ENCODE measurements at regions not wholly inside any gene's neighbourhood (a gene's known extent, or its start where the extent isn't known, plus 50 kb on each side); places are given as distances from the start of the nearest gene placed in this dataset.

DNA sequence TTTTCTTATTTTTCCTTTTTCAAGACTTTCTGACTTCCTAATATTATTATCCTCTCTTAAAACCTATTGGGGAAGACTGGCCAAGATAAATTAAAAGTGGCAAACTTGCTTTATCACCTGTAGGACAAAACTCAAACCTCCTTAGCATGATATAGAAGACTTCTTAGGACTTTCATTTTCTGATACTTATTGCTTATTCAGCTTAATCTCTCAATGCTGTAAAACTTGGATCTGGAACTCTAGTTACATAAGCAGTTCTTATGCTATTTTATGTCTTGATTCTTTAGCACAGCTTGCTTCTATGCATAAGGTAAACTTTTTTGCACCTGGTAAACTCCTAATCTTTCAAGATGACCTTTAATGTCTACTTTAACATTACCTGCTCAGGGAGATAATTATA lies 382.3 kb upstream of the LRRC7 start:
- POLR2A ChIA-PET, result no interaction called here
- Histone ChIP-seq H3K4me2 (no peak overlapping the region), H3K27ac (no peak overlapping the region), H3K9me3 (no peaks in the 10 kb centered on the region), H3K4me1 (no peaks in the 10 kb centered on the region), H3K4me3 (no peak overlapping the region)
- TF ChIP-seq HOXB5 (CRISPR knock-in tag; IDR thresholded peaks at IDR 0.05) (no peak), CEBPB (IDR thresholded peaks at IDR 0.05) (no peak), TP53 (CRISPR knock-in tag; IDR thresholded peaks at IDR 0.05) (no peak), MAFK (IDR thresholded peaks at IDR 0.05; ENCODE audit: partially characterized antibody) (peak; percentile 61), CHD2 (IDR thresholded peaks at IDR 0.05; ENCODE audit: low read length, partially characterized antibody) (no peak)
- FAIRE-seq (no peak), ATAC-seq (no peak), DNase-seq (ENCODE audit: low read depth in 1 of 2, low spot score in 1 of 2) (no peak)
- CTCF ChIA-PET, result interaction anchor here (0.9 kb wide), 1 partner anchor 11 kb away, joined by 3 read pairs; no protein-coding TSS in a partner anchor

DNA sequence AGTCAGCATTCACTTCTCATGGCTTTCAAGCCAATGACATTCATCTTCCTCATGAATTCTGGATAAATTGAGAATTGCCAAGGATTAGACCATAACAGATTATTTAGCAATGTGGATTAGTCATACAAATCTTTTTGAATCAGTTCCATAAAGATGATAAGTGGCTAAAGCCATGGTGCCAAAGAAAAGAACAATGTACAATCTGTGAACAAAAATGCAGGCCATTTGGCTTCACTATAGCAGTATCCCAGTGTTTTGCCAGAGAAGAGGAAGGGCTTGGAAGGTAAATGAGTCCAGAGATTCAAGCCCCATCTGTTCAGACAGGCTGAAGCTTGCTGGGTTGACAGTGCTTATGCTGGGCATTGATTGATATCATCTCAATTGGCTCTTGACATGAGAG lies 376.4 kb upstream of the LRRC7 start:
- POLR2A ChIA-PET, result no interaction called here
- Histone ChIP-seq H3K9me3 (no peaks in the 10 kb centered on the region), H3K27ac (no peak overlapping the region), H3K4me3 (no peak overlapping the region), H3K4me2 (no peak overlapping the region), H3K4me1 (no peaks in the 10 kb centered on the region)
- FAIRE-seq (no peak), ATAC-seq (no peak), DNase-seq (ENCODE audit: low read depth in 1 of 2, low spot score in 1 of 2) (no peak)
- CTCF ChIA-PET, result no interaction called here
- TF ChIP-seq ZNF302 (CRISPR knock-in tag; IDR thresholded peaks at IDR 0.05) (no peak), CHD4 (IDR thresholded peaks at IDR 0.05; ENCODE audit: borderline replicate concordance) (no peak), EP300 (IDR thresholded peaks at IDR 0.05) (no peak), MAFK (IDR thresholded peaks at IDR 0.05; ENCODE audit: partially characterized antibody) (no peak), POLR2A (IDR thresholded peaks at IDR 0.05; ENCODE audit: low read length) (no peak), RNF2 (IDR thresholded peaks at IDR 0.05; ENCODE audit: borderline replicate concordance, low read depth) (no peak), FOSL2 (IDR thresholded peaks at IDR 0.05) (no peak), FOSL2 (CRISPR knock-in tag; IDR thresholded peaks at IDR 0.05) (no peak), HOXB5 (CRISPR knock-in tag; IDR thresholded peaks at IDR 0.05) (no peak), MAZ (IDR thresholded peaks at IDR 0.05; ENCODE audit: borderline replicate concordance, low read depth, low read length) (no peak), CBX8 (IDR thresholded peaks at IDR 0.05) (no peak)
- TF ChIP-seq, protein P1, sequence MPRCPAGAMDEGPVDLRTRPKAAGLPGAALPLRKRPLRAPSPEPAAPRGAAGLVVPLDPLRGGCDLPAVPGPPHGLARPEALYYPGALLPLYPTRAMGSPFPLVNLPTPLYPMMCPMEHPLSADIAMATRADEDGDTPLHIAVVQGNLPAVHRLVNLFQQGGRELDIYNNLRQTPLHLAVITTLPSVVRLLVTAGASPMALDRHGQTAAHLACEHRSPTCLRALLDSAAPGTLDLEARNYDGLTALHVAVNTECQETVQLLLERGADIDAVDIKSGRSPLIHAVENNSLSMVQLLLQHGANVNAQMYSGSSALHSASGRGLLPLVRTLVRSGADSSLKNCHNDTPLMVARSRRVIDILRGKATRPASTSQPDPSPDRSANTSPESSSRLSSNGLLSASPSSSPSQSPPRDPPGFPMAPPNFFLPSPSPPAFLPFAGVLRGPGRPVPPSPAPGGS (IDR thresholded peaks at IDR 0.05), result no peak
- TF ChIP-seq, protein P2, sequence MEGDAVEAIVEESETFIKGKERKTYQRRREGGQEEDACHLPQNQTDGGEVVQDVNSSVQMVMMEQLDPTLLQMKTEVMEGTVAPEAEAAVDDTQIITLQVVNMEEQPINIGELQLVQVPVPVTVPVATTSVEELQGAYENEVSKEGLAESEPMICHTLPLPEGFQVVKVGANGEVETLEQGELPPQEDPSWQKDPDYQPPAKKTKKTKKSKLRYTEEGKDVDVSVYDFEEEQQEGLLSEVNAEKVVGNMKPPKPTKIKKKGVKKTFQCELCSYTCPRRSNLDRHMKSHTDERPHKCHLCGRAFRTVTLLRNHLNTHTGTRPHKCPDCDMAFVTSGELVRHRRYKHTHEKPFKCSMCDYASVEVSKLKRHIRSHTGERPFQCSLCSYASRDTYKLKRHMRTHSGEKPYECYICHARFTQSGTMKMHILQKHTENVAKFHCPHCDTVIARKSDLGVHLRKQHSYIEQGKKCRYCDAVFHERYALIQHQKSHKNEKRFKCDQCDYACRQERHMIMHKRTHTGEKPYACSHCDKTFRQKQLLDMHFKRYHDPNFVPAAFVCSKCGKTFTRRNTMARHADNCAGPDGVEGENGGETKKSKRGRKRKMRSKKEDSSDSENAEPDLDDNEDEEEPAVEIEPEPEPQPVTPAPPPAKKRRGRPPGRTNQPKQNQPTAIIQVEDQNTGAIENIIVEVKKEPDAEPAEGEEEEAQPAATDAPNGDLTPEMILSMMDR (IDR thresholded peaks at IDR 0.05), result no peak
- TF ChIP-seq, protein P3, sequence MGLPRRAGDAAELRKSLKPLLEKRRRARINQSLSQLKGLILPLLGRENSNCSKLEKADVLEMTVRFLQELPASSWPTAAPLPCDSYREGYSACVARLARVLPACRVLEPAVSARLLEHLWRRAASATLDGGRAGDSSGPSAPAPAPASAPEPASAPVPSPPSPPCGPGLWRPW (IDR thresholded peaks at IDR 0.05), result no peak

DNA sequence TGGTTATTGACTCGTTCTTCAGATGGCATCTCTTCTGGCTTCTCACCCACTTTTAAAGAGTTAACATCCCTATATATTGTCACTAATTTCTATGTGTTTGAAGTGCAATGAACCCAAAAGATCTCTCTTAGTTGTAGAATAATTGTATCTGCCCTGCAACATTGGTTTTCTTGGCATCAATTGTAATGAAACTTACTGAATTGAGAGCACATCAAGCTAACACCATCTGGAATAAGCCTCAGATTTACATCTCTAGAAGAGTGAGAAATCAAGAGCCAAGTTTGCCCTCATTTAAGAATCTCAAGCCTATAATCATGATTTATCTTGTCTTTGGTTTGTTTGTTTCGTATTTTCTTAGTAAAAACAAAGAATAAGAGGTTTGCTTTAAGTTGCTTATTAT lies 372.6 kb upstream of the LRRC7 start:
- CTCF ChIA-PET, result no interaction called here
- DNase-seq (ENCODE audit: low read depth in 1 of 2, low spot score in 1 of 2) (no peak), ATAC-seq (no peak)

More for the DNA sequence above, 372.6 kb upstream of the LRRC7 start:
- FAIRE-seq, result no peak
- Histone ChIP-seq H3K27ac (no peak overlapping the region), H3K4me2 (no peak overlapping the region), H3K4me1 (no peaks in the 10 kb centered on the region), H3K9me3 (no peaks in the 10 kb centered on the region), H3K4me3 (no peak overlapping the region)
- POLR2A ChIA-PET, result no interaction called here
- TF ChIP-seq CHD2 (IDR thresholded peaks at IDR 0.05; ENCODE audit: low read length, partially characterized antibody), result no peak
- no peak for TF ChIP-seq FOXS1 (CRISPR knock-in tag; IDR thresholded peaks at IDR 0.05)
- no peak for TF ChIP-seq KDM1A (IDR thresholded peaks at IDR 0.05; ENCODE audit: low read depth)
- TF ChIP-seq, protein P1 (IDR thresholded peaks at IDR 0.05), result no peak
- TF ChIP-seq, protein P2 (IDR thresholded peaks at IDR 0.05), result no peak
- no peak for TF ChIP-seq JUN (IDR thresholded peaks at IDR 0.05)
- TF ChIP-seq POLR2A (IDR thresholded peaks at IDR 0.05; ENCODE audit: low read length), result no peak
- no peak for TF ChIP-seq GATA3 (IDR thresholded peaks at IDR 0.05; ENCODE audit: borderline replicate concordance)
- TF ChIP-seq RCOR1 (IDR thresholded peaks at IDR 0.05; ENCODE audit: low read depth, low read length), result no peak
- no peak for TF ChIP-seq TFCP2L1 (CRISPR knock-in tag; IDR thresholded peaks at IDR 0.05)
- TF ChIP-seq RFX5 (IDR thresholded peaks at IDR 0.05), result no peak
- TF ChIP-seq JUNB (IDR thresholded peaks at IDR 0.05), result no peak
- TF ChIP-seq, protein P4, sequence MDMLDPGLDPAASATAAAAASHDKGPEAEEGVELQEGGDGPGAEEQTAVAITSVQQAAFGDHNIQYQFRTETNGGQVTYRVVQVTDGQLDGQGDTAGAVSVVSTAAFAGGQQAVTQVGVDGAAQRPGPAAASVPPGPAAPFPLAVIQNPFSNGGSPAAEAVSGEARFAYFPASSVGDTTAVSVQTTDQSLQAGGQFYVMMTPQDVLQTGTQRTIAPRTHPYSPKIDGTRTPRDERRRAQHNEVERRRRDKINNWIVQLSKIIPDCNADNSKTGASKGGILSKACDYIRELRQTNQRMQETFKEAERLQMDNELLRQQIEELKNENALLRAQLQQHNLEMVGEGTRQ (IDR thresholded peaks at IDR 0.05), result no peak
- TF ChIP-seq TP53 (CRISPR knock-in tag; IDR thresholded peaks at IDR 0.05), result no peak
- no peak for TF ChIP-seq NR3C1 (IDR thresholded peaks at IDR 0.05)
- no peak for TF ChIP-seq RNF2 (IDR thresholded peaks at IDR 0.05; ENCODE audit: borderline replicate concordance, low read depth)
- no peak for TF ChIP-seq NPAS2 (CRISPR knock-in tag; IDR thresholded peaks at IDR 0.05; ENCODE audit: borderline replicate concordance)
- TF ChIP-seq SREBF2 (IDR thresholded peaks at IDR 0.05), result no peak
- TF ChIP-seq MYC (IDR thresholded peaks at IDR 0.05; ENCODE audit: borderline replicate concordance, low read length), result no peak
- 4% methylated on average over 2 of the region's 2 CpGs for WGBS (ENCODE audit: missing lambda C conversion rate)

All from A549 (cell line).